HL-60 (cell line): ENCODE measurements at regions not wholly inside any gene's neighbourhood (a gene's known extent, or its start where the extent isn't known, plus 50 kb on each side); places are given as distances from the start of the nearest gene placed in this dataset.

Source experiments
- DNase-seq, 2 experiments: peaks; one replicate each; pipeline ENCODE4 v3.0.0-alpha.2; 2010 to 2020; ENCODE audit warnings: low read depth in 1 of 2, low spot score in 1 of 2
- H3K27ac ChIP-seq: fragments of 250-450 bp; sonication (Bioruptor Pico); replicated peaks from 2 replicates; pipeline ENCODE4 v1.5.1; 2020; ENCODE audit warnings: mild to moderate bottlenecking, moderate library complexity
- H3K27me3 ChIP-seq: fragments of 250-450 bp; sonication (Bioruptor Pico); 2 replicates; pipeline ENCODE4 v1.5.1; 2021; ENCODE audit warnings: mild to moderate bottlenecking, moderate library complexity; ENCODE audit not compliant: insufficient read depth, poor library complexity, severe bottlenecking
- H3K4me3 ChIP-seq: replicated peaks from 2 replicates; pipeline ENCODE4 v1.5.1; 2011; ENCODE audit warnings: mild to moderate bottlenecking, control low read depth, low read length; ENCODE audit not compliant: insufficient read depth
- GABPA ChIP-seq: IDR thresholded peaks from 2 replicates; pipeline ENCODE4 v1.6.1; 2012; ENCODE audit warnings: low read depth
- POLR2AphosphoS5 ChIP-seq: IDR thresholded peaks from 2 replicates; pipeline ENCODE4 v1.6.1; 2012; ENCODE audit warnings: low read depth
- SPI1 ChIP-seq: IDR thresholded peaks from 2 replicates; pipeline ENCODE4 v1.6.1; 2012; ENCODE audit warnings: low read depth, mild to moderate bottlenecking, borderline replicate concordance
- TF ChIP-seq, protein P1 (sequence below): IDR thresholded peaks from 2 replicates; pipeline ENCODE4 v1.6.1; 2012; ENCODE audit warnings: low read depth; ENCODE audit not compliant: insufficient replicate concordance
- TF ChIP-seq, protein P2 (sequence below): IDR thresholded peaks from one replicate; pipeline ENCODE4 v1.5.1; 2011; ENCODE audit warnings: low read length, control low read depth, inconsistent platforms; ENCODE audit not compliant: insufficient read depth

DNA sequence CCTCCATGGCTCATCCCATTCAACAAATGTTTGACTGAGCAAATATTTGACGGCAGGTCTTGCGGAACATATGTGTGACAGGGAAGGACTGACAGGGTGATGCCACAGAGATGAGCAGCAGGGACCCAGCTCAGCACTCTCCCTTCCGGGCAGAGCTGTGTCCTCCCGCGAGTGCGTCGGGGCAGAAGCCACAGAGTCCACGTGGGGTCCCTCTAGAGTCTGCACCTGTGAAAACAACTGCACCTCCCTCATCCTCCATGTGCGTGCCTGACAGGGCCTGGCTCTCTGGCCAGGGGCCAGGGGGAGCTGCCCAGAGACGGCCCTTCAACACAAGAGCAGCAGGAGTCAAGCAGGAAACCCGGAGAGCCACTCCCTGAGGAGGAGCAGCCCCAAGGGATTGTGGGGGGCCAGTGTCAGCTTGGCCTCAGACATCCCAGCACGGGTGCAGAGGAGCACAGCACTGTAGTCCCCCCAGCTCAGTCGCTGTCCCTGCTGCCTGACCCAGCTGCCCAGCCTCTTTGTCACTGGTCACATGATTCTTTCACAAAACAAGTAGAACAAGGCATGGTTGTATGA, 83.6 kb upstream of the TMEM72 start:
- Histone ChIP-seq H3K4me3 (no peak overlapping the region), H3K27ac (no peak overlapping the region), H3K27me3 (no peaks in the 10 kb centered on the region)
- no peak for DNase-seq
- TF ChIP-seq, protein P1, sequence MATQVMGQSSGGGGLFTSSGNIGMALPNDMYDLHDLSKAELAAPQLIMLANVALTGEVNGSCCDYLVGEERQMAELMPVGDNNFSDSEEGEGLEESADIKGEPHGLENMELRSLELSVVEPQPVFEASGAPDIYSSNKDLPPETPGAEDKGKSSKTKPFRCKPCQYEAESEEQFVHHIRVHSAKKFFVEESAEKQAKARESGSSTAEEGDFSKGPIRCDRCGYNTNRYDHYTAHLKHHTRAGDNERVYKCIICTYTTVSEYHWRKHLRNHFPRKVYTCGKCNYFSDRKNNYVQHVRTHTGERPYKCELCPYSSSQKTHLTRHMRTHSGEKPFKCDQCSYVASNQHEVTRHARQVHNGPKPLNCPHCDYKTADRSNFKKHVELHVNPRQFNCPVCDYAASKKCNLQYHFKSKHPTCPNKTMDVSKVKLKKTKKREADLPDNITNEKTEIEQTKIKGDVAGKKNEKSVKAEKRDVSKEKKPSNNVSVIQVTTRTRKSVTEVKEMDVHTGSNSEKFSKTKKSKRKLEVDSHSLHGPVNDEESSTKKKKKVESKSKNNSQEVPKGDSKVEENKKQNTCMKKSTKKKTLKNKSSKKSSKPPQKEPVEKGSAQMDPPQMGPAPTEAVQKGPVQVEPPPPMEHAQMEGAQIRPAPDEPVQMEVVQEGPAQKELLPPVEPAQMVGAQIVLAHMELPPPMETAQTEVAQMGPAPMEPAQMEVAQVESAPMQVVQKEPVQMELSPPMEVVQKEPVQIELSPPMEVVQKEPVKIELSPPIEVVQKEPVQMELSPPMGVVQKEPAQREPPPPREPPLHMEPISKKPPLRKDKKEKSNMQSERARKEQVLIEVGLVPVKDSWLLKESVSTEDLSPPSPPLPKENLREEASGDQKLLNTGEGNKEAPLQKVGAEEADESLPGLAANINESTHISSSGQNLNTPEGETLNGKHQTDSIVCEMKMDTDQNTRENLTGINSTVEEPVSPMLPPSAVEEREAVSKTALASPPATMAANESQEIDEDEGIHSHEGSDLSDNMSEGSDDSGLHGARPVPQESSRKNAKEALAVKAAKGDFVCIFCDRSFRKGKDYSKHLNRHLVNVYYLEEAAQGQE, result no peak
- TF ChIP-seq GABPA, result no peak
- no peak for TF ChIP-seq SPI1
- TF ChIP-seq POLR2AphosphoS5, result no peak
- TF ChIP-seq, protein P2, sequence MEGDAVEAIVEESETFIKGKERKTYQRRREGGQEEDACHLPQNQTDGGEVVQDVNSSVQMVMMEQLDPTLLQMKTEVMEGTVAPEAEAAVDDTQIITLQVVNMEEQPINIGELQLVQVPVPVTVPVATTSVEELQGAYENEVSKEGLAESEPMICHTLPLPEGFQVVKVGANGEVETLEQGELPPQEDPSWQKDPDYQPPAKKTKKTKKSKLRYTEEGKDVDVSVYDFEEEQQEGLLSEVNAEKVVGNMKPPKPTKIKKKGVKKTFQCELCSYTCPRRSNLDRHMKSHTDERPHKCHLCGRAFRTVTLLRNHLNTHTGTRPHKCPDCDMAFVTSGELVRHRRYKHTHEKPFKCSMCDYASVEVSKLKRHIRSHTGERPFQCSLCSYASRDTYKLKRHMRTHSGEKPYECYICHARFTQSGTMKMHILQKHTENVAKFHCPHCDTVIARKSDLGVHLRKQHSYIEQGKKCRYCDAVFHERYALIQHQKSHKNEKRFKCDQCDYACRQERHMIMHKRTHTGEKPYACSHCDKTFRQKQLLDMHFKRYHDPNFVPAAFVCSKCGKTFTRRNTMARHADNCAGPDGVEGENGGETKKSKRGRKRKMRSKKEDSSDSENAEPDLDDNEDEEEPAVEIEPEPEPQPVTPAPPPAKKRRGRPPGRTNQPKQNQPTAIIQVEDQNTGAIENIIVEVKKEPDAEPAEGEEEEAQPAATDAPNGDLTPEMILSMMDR, result no peak

DNA sequence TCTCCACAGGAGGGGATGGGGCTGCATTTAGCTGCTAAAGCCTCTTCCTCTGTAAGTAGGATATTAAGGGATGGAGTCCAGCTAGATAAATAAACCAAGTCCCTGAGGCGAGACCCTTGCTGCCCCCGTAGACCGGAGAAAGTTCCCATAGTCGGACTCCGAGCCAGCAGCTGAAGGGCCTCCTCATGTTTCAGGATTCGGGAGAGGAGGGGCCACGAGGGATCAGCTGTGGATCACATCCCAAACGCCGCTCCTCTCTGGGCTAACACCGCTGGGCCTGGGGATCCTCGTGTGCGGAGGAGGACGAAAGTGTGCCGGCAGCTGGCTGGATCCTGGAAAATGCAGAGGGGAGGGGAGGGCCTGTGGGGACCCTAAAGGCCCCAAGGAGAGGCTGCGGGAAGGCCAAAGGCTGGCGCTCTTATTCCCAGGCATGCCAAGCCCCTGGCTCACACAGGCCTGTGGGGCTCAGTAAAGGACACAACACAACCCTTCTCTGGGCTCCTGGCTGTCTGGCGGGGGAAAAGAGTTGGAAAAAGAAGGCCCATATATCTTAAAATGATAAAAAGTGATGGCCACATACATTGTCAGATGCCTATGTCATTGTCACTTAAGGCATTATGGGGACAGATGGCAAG, 82.5 kb upstream of the TMEM72 start:
- Histone ChIP-seq H3K4me3 (no peak overlapping the region), H3K27ac (no peak overlapping the region), H3K27me3 (no peaks in the 10 kb centered on the region)
- no peak for DNase-seq
- no peak for TF ChIP-seq POLR2AphosphoS5
- TF ChIP-seq, protein P2, result no peak

DNA sequence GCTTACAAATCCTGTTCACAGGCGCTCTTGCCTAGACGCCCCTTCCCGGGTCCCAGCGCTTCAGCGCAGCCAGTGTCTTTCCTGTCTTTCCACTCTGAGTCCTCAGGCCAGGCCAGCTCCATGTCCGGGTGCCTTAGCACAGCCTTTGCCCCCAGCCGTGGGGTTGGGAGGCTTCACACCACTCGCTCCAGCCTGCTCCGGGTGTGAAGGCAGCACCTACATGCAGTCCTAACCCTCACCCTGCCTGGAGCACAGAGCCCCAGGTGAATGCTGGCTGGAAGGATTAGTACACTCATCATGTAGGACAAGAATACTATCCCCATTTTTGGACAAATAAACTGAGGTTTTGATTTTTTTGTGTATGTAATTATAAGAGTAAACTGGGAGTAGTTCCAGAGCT, 81.7 kb upstream of the TMEM72 start:
- Histone ChIP-seq H3K4me3 (no peak overlapping the region), H3K27me3 (no peaks in the 10 kb centered on the region), H3K27ac (no peak overlapping the region)
- TF ChIP-seq GABPA, result no peak
- DNase-seq, result no peak

DNA sequence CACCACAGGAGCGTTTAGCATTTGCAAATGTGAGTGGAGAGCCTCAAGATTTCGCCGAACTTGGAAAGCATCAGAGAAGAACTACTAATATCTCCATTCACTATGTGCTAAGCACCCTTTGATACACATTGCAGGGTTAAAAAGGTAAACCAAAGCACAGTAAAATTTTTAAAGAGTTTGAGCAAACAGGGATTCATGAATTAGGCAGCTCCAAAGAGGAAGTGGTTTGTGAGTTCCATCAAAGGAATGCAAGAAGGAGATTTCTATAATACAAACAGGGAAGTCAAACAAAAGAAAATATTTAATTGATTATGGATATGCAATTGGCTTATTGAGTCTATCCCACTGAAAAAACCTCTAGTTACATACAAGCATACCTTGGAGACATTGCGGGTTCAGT, 81.1 kb upstream of the TMEM72 start:
- TF ChIP-seq POLR2AphosphoS5 (no peak), SPI1 (peak; percentile 50; the same call in 1 of the 2 replicates)
- no peaks in the 10 kb centered on the region for H3K27me3 ChIP-seq
- no peak overlapping the region for H3K4me3 ChIP-seq
- no peak for DNase-seq
- no peak overlapping the region for H3K27ac ChIP-seq

DNA sequence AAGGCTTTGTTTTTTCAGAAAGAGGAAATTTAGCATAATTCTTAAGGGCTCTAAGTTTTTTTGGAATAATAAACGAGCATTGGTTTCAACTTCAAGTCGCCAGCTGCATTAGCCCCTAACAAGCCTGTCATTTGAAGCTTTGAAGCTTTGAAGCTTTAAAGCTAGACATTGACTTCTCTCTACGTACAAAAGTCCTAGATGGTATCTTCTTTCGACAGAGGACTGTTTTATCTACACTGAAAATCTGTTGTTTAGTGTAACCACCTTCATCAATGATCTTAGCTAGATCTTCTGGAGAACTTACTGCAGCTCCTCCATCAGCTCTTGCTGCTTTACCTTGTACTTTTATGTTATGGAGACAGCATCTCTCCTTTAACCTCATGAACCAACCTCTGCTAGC, 79.6 kb upstream of the TMEM72 start:
- TF ChIP-seq, protein P1, result no peak
- Histone ChIP-seq H3K27me3 (peaks cover 3% of the 10 kb centered on the region), H3K4me3 (no peak overlapping the region), H3K27ac (no peak overlapping the region)
- no peak for DNase-seq
